B cell (primary cell): ENCODE measurements at regions not wholly inside any gene's neighbourhood (a gene's known extent, or its start where the extent isn't known, plus 50 kb on each side); places are given as distances from the start of the nearest gene placed in this dataset.

ENCODE experiments used
- ATAC-seq: fragments of 200-7000 bp; cut with Tn5 transposase; one replicate; pipeline ENCODE4 v1.10.0; 2021; ENCODE audit warnings: low read depth, mild to moderate bottlenecking, moderate number of reproducible peaks, moderate library complexity
- CTCF ChIA-PET: fragments of 350-600 bp; sonication (Branson Sonifier 250); formaldehyde crosslinking; loops from one replicate; lab custom pipeline; 2021; ENCODE audit warnings: antibody characterized with exemption, inconsistent platforms; lab: Charles Lee
- POLR2A ChIA-PET: fragments of 350-600 bp; sonication (Branson Sonifier 250); formaldehyde crosslinking; loops from one replicate; lab custom pipeline; 2021; ENCODE audit warnings: antibody characterized with exemption; lab: Charles Lee
- DNase-seq: peaks from one replicate; pipeline ENCODE4 v3.0.0; 2013
- H2AFZ ChIP-seq: 2 replicates; pipeline ENCODE4 v1.6.1; 2012; ENCODE audit warnings: mild to moderate bottlenecking, low read depth, low read length; ENCODE audit not compliant: insufficient read depth, poor library complexity, severe bottlenecking
- H3K27ac ChIP-seq, 2 donors: 1 replicate in 1 of 2; 2 replicates in 1 of 2; pipeline ENCODE4 v1.5.1; 2012 to 2013; ENCODE audit warnings: low read length in 2 of 2, mild to moderate bottlenecking in 2 of 2, moderate library complexity in 1 of 2
- H3K27me3 ChIP-seq, 4 experiments: fragments of 200-600 bp in 1 of 4; sonication (generic) in 1 of 4; replicated peaks in 1 of 4; 1 replicate in 2 of 4; 2 replicates in 2 of 4; pipeline versions ENCODE4 v1.6.1 to v1.7.0; 2013 to 2016; ENCODE audit warnings: low read length in 3 of 4, mild to moderate bottlenecking in 2 of 4, mixed read lengths in 1 of 4, moderate library complexity in 1 of 4; ENCODE audit not compliant: insufficient read depth in 4 of 4, control insufficient read depth in 3 of 4; ENCODE audit errors: control extremely low read depth in 1 of 4
- H3K36me3 ChIP-seq, 2 experiments: replicated peaks in 1 of 2; 1 replicate in 1 of 2; 2 replicates in 1 of 2; pipeline versions ENCODE4 v1.6.1 to v1.7.1; 2013; ENCODE audit warnings: low read length in 1 of 2; ENCODE audit not compliant: insufficient read depth in 2 of 2, control insufficient read depth in 1 of 2; ENCODE audit errors: control extremely low read depth in 1 of 2, extremely low read depth in 1 of 2
- H3K4me1 ChIP-seq, 2 donors: fragments of 200-600 bp in 1 of 2; sonication (generic) in 1 of 2; 1 replicate in 1 of 2; 2 replicates in 1 of 2; pipeline versions ENCODE4 v1.5.1 to v1.6.1; 2013 to 2017; ENCODE audit warnings: low read length in 2 of 2; ENCODE audit not compliant: control insufficient read depth in 2 of 2, insufficient read depth in 2 of 2
- H3K4me2 ChIP-seq: replicated peaks from 2 replicates; pipeline ENCODE3; 2012; ENCODE audit warnings: mild to moderate bottlenecking, low read depth, low read length; ENCODE audit not compliant: poor library complexity, severe bottlenecking
- H3K4me3 ChIP-seq, 5 experiments: fragments of 200-600 bp in 1 of 5; sonication (generic) in 1 of 5; 1 replicate in 3 of 5; 2 replicates in 2 of 5; pipeline versions ENCODE4 v1.5.1 to v1.7.0; 2011 to 2016; ENCODE audit warnings: low read length in 4 of 5, mild to moderate bottlenecking in 4 of 5, low read depth in 2 of 5, control low read depth in 1 of 5, moderate library complexity in 1 of 5; ENCODE audit not compliant: insufficient read depth in 1 of 5; ENCODE audit errors: control extremely low read depth in 1 of 5, extremely low read depth in 1 of 5
- H3K79me2 ChIP-seq: fragments of 200-600 bp; sonication (generic); one replicate; pipeline ENCODE4 v1.6.0; 2016; ENCODE audit warnings: low read length; ENCODE audit not compliant: control insufficient read depth, insufficient read depth
- H3K9ac ChIP-seq: fragments of 200-600 bp; sonication (generic); 2 replicates; pipeline ENCODE4 v1.6.1; 2017; ENCODE audit warnings: mild to moderate bottlenecking, low read length, moderate library complexity
- H3K9me3 ChIP-seq, 3 donors: one replicate each; pipeline versions ENCODE4 v1.6.1 to v1.7.1; 2013; ENCODE audit warnings: low read length in 2 of 3; ENCODE audit not compliant: control insufficient read depth in 2 of 3, insufficient read depth in 1 of 3; ENCODE audit errors: control extremely low read depth in 1 of 3
- H4K20me1 ChIP-seq: 2 replicates; pipeline ENCODE4 v1.6.0; 2012; ENCODE audit warnings: mild to moderate bottlenecking, low read length; ENCODE audit not compliant: insufficient read depth, control insufficient read depth, poor library complexity, severe bottlenecking
- H3K27ac Mint-ChIP-seq: one replicate; pipeline ENCODE4 v1.8.0; 2021; ENCODE audit warnings: mixed read lengths
- H3K27me3 Mint-ChIP-seq: one replicate; pipeline ENCODE4 v1.8.0; 2021; ENCODE audit warnings: mixed read lengths
- H3K4me1 Mint-ChIP-seq: one replicate; pipeline ENCODE4 v1.8.0; 2021; ENCODE audit warnings: mixed read lengths
- H3K4me3 Mint-ChIP-seq: one replicate; pipeline ENCODE4 v1.8.0; 2021; ENCODE audit warnings: mixed read lengths
- H3K9me3 Mint-ChIP-seq: one replicate; pipeline ENCODE4 v1.8.0; 2022; ENCODE audit warnings: mixed read lengths; ENCODE audit not compliant: insufficient read depth
- CTCF ChIP-seq: fragments of 200-600 bp; IDR thresholded peaks from one replicate; pipeline ENCODE4 v1.8.0; 2022; ENCODE audit warnings: antibody characterized with exemption, mild to moderate bottlenecking
- EZH2 ChIP-seq: IDR thresholded peaks from 2 replicates; pipeline ENCODE4 v1.6.1; 2012; ENCODE audit warnings: borderline replicate concordance, low read depth, mild to moderate bottlenecking, moderate library complexity, low read length; ENCODE audit not compliant: insufficient read depth, poor library complexity, severe bottlenecking
- WGBS: methylation state at CpG from one replicate; pipeline ENCODE4 v1.1.5; 2013; ENCODE audit warnings: missing lambda C conversion rate; ENCODE audit not compliant: insufficient coverage; 5-methylcytosine and 5-hydroxymethylcytosine counted together
- intact Hi-C: fragments of 100-400 bp; cut with micrococcal nuclease; formaldehyde crosslinking; loops from one replicate; pipeline ENCODE4 v1.10.0; 2022

- Histone ChIP-seq H3K27ac (no peak overlapping the region), H3K36me3 (no peaks in the 10 kb centered on the region), H3K4me1 (no peaks in the 10 kb centered on the region), H3K4me3 (no peak overlapping the region), H3K79me2 (no peaks in the 10 kb centered on the region), H3K9me3 (peaks cover 0 to 2% (median 0%) of the 10 kb centered on the region in 3 donors), H4K20me1 (no peaks in the 10 kb centered on the region), H2AFZ (no peak overlapping the region), H3K4me2 (no peak overlapping the region), H3K9ac (no peak overlapping the region), H3K27me3 (no peaks in the 10 kb centered on the region)
- DNase-seq (no peak), ATAC-seq (no peak)
- intact Hi-C loops: no loop called here
- Mint-ChIP-seq H3K27me3 (no peaks in the 10 kb centered on the region), H3K4me3 (no peak overlapping the region), H3K9me3 (peaks cover 10% of the 10 kb centered on the region), H3K4me1 (no peaks in the 10 kb centered on the region), H3K27ac (no peak overlapping the region)
- ChIA-PET POLR2A (no interaction called here), CTCF (no interaction called here)
- WGBS: no CpG with 5 or more reads among the region's 2 CpGs
- no peak for TF ChIP-seq CTCF
Observed at GRCh38 chr6:121006024-121006423, 328.3 kb downstream of the TBC1D32 start.

- Histone ChIP-seq H3K4me2 (no peak overlapping the region), H3K9ac (no peak overlapping the region)
- CTCF ChIA-PET: no interaction called here
Observed at GRCh38 chr6:121000381-121000780, 333.9 kb downstream of the TBC1D32 start.

More at GRCh38 chr6:121000381-121000780, 333.9 kb downstream of the TBC1D32 start:
- H3K27me3 Mint-ChIP-seq: no peaks in the 10 kb centered on the region
- no peak for TF ChIP-seq EZH2
- TF ChIP-seq CTCF: no peak
- H3K27ac ChIP-seq: no peak overlapping the region
- H3K4me3 Mint-ChIP-seq: no peak overlapping the region
- WGBS: no CpG with 5 or more reads among the region's 5 CpGs
- H3K4me1 Mint-ChIP-seq: no peaks in the 10 kb centered on the region
- no peaks in the 10 kb centered on the region for H3K27me3 ChIP-seq
- no peak for DNase-seq
- intact Hi-C loops: no loop called here
- no peak for ATAC-seq
- H3K27ac Mint-ChIP-seq: no peak overlapping the region
- H3K4me3 ChIP-seq: no peak overlapping the region
- H2AFZ ChIP-seq: no peak overlapping the region
- H3K4me1 ChIP-seq: no peaks in the 10 kb centered on the region
- H3K36me3 ChIP-seq: no peaks in the 10 kb centered on the region
- H4K20me1 ChIP-seq: no peaks in the 10 kb centered on the region
- H3K9me3 Mint-ChIP-seq: peaks cover 7% of the 10 kb centered on the region
- H3K9me3 ChIP-seq: peaks cover 0 to 2% (median 1%) of the 10 kb centered on the region in 3 donors
- no peaks in the 10 kb centered on the region for H3K79me2 ChIP-seq
- POLR2A ChIA-PET: no interaction called here
